Ishikawa (cell line): ENCODE measurements at regions not wholly inside any gene's neighbourhood (a gene's known extent, or its start where the extent isn't known, plus 50 kb on each side); places are given as distances from the start of the nearest gene placed in this dataset.

Experiments
- CEBPB ChIP-seq: IDR thresholded peaks from 2 replicates; pipeline ENCODE4 v1.6.1; 2012
- EP300 ChIP-seq: IDR thresholded peaks from 2 replicates; pipeline ENCODE4 v1.6.1; 2012; ENCODE audit warnings: borderline replicate concordance
- FOXM1 ChIP-seq: IDR thresholded peaks from 2 replicates; pipeline ENCODE4 v1.6.1; 2012; ENCODE audit warnings: low read depth, borderline replicate concordance
- NFIC ChIP-seq: IDR thresholded peaks from 2 replicates; pipeline ENCODE4 v1.6.1; 2012
- TAF1 ChIP-seq: IDR thresholded peaks from 2 replicates; pipeline ENCODE4 v1.6.1; 2012; ENCODE audit warnings: low read depth, mild to moderate bottlenecking
- TCF12 ChIP-seq: IDR thresholded peaks from 2 replicates; pipeline ENCODE4 v1.6.1; 2012; ENCODE audit warnings: low read depth
- TEAD4 ChIP-seq: IDR thresholded peaks from 2 replicates; pipeline ENCODE4 v1.6.1; 2012
- TF ChIP-seq, protein P1 (sequence below): IDR thresholded peaks from 2 replicates; pipeline ENCODE4 v1.6.1; 2012; ENCODE audit warnings: low read depth, mild to moderate bottlenecking
- TF ChIP-seq, protein P2 (sequence below): IDR thresholded peaks from 2 replicates; pipeline ENCODE4 v1.6.1; 2012

DNA sequence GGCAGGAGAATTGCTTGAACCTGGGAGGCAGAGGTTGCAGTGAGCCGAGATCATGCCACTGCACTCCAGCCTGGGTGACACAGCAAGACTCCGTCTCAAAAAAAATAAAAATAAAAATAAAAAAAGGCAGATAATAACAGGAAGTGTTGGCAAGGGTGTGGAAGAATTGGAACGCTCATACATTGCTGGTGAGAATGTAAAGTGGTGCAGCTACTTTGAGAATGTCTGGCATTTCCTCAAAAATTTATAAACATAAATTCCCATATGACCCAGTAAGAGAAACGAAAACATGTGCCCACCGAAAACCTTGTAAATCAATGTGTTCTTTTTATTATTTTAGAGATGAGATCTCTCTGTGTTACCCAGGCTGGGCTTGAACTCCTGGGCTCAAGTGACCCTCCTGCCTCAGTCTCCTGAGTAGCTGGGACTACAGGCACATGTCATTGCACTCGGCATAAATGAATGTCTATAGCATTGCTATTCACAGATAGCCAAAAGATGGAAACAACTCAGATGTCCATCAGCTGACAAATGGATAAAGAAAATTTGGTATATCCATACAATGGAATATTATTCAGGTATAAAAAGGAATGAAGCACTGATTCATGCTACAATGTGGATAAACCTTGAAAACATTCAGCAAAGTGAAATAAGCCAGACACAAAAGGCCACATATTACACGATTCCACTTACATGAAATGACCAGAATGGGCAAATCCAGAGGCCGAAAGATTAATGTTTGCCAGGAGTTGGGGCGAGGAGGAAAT lies 63.7 kb upstream of the PLAC1 start:
- no peak for TF ChIP-seq FOXM1
- no peak for TF ChIP-seq EP300
- TF ChIP-seq, protein P1, sequence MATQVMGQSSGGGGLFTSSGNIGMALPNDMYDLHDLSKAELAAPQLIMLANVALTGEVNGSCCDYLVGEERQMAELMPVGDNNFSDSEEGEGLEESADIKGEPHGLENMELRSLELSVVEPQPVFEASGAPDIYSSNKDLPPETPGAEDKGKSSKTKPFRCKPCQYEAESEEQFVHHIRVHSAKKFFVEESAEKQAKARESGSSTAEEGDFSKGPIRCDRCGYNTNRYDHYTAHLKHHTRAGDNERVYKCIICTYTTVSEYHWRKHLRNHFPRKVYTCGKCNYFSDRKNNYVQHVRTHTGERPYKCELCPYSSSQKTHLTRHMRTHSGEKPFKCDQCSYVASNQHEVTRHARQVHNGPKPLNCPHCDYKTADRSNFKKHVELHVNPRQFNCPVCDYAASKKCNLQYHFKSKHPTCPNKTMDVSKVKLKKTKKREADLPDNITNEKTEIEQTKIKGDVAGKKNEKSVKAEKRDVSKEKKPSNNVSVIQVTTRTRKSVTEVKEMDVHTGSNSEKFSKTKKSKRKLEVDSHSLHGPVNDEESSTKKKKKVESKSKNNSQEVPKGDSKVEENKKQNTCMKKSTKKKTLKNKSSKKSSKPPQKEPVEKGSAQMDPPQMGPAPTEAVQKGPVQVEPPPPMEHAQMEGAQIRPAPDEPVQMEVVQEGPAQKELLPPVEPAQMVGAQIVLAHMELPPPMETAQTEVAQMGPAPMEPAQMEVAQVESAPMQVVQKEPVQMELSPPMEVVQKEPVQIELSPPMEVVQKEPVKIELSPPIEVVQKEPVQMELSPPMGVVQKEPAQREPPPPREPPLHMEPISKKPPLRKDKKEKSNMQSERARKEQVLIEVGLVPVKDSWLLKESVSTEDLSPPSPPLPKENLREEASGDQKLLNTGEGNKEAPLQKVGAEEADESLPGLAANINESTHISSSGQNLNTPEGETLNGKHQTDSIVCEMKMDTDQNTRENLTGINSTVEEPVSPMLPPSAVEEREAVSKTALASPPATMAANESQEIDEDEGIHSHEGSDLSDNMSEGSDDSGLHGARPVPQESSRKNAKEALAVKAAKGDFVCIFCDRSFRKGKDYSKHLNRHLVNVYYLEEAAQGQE: no peak
- TF ChIP-seq TAF1: no peak
- TF ChIP-seq TEAD4: no peak
- TF ChIP-seq TCF12: no peak
- TF ChIP-seq, protein P2, sequence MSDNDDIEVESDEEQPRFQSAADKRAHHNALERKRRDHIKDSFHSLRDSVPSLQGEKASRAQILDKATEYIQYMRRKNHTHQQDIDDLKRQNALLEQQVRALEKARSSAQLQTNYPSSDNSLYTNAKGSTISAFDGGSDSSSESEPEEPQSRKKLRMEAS: no peak
- TF ChIP-seq NFIC: no peak
- TF ChIP-seq CEBPB: no peak
